Activated naive CD8-positive, alpha-beta T cell treated with anti-CD3 and anti-CD28 coated beads, Interleukin-2, amount 50 U/mL, for 24 hours (primary cell): ENCODE measurements at regions not wholly inside any gene's neighbourhood (a gene's known extent, or its start where the extent isn't known, plus 50 kb on each side); places are given as distances from the start of the nearest gene placed in this dataset.

Source experiments
- ATAC-seq: fragments of 150-1000 bp; cut with Tn5 transposase; one replicate; pipeline ENCODE4 v1.10.0; 2021
- DNase-seq: peaks from one replicate; pipeline ENCODE4 v3.0.0; 2021
- H3K27ac Mint-ChIP-seq: one replicate; pipeline ENCODE4 v1.8.0; 2021; ENCODE audit warnings: mild to moderate bottlenecking, mixed read lengths
- H3K27me3 Mint-ChIP-seq: one replicate; pipeline ENCODE4 v1.8.0; 2021; ENCODE audit warnings: mixed read lengths
- H3K36me3 Mint-ChIP-seq: one replicate; pipeline ENCODE4 v1.8.0; 2021; ENCODE audit warnings: low read depth, mixed read lengths
- H3K4me1 Mint-ChIP-seq: one replicate; pipeline ENCODE4 v1.8.0; 2021; ENCODE audit warnings: mixed read lengths
- H3K4me3 Mint-ChIP-seq: one replicate; pipeline ENCODE4 v1.8.0; 2021; ENCODE audit warnings: mild to moderate bottlenecking, moderate library complexity, mixed read lengths
- H3K9me3 Mint-ChIP-seq: one replicate; pipeline ENCODE4 v1.8.0; 2021; ENCODE audit warnings: mixed read lengths

DNA sequence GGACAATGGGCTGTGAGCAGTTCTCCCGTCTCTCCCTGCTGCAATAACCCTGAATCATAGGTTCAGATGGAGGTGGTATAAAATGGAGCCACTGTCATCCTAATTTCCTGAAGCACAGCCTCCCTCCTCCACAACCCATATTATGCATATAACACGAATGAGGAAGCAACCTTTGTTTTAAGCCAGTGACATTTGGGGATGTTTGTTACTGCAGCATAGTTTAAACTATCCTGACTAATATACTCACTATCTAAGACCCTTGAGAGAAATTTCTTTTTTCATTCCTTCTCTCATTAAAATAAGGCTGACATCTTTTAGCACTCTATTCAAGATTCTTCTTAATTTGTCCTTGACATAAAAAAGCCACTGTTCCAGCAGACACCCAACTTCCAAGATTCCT lies 413.4 kb downstream of the SOX9 start:
- Mint-ChIP-seq H3K4me1 (no peaks in the 10 kb centered on the region), H3K36me3 (no peaks in the 10 kb centered on the region), H3K27me3 (peaks cover 11% of the 10 kb centered on the region), H3K9me3 (no peaks in the 10 kb centered on the region), H3K27ac (no peak overlapping the region), H3K4me3 (no peak overlapping the region)
- no peak for ATAC-seq
- no peak for DNase-seq

DNA sequence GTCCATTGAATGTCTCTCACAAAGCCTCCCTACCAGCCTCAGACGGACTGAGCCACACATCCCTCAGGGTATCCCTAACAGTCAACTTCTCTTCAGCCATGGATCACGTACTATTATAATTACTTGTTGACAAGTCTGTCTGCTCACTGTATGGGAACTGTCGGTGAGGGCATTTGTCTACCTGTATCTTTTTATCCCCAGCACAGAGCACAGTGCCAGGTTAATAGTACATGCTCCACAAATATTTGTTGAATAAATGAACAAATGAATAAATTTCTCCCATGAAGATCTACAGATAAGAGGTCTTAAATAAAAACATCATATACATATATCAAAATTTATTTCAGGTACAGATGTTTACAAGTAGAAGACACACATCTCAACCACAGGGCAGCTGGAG lies 414.0 kb downstream of the SOX9 start:
- ATAC-seq (no peak), DNase-seq (no peak)
- no peak overlapping the region for H3K4me3 Mint-ChIP-seq
- H3K9me3 Mint-ChIP-seq = no peaks in the 10 kb centered on the region
- H3K27me3 Mint-ChIP-seq = peaks cover 16% of the 10 kb centered on the region
- H3K27ac Mint-ChIP-seq = no peak overlapping the region
- H3K4me1 Mint-ChIP-seq = no peaks in the 10 kb centered on the region
- H3K36me3 Mint-ChIP-seq = no peaks in the 10 kb centered on the region

DNA sequence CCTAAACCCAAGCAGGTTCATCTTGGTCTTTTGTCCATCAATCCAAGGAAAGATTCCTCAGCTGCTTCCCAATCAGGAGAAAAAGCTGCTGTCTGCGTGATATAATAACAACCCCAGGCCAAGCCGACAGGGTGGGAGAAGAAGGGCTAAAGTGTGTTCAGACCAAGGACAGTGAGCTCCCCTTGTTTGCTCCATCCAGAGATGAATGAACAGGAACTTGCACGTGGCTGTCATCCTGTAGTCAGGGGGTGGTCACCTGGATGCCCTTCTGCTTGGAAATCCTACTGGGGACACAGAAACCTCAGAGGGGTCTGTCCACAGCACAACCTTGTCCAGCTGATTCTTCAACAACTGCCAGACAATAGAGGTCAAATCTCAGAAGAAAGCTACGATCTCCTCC lies 414.5 kb downstream of the SOX9 start:
- no peak overlapping the region for H3K27ac Mint-ChIP-seq
- no peak for ATAC-seq
- H3K36me3 Mint-ChIP-seq = no peaks in the 10 kb centered on the region
- no peak overlapping the region for H3K4me3 Mint-ChIP-seq
- peaks cover 2% of the 10 kb centered on the region for H3K4me1 Mint-ChIP-seq
- no peak for DNase-seq
- H3K27me3 Mint-ChIP-seq = peaks cover 19% of the 10 kb centered on the region
- no peaks in the 10 kb centered on the region for H3K9me3 Mint-ChIP-seq

DNA sequence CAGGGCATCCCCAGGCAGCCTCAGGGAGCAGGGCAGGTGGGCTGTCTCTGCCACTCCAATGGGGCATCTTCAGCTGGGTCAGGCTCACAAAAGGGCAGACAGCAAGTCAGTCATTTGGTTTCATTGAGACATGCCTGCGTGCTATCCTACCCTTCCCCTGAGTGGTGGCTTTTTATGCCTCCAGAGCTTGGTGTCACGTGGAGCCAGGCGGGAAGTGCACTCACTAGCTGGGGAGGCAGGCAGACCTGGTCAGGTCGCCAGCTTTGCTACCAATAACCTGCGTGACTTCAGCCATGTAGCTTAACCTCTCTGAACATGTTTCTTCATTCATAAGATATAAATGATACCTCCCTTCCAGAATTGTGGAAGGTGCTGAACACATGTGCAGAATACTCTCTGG lies 415.0 kb downstream of the SOX9 start:
- peaks cover 2% of the 10 kb centered on the region for H3K4me1 Mint-ChIP-seq
- peaks cover 21% of the 10 kb centered on the region for H3K27me3 Mint-ChIP-seq
- ATAC-seq (no peak), DNase-seq (no peak)
- no peaks in the 10 kb centered on the region for H3K36me3 Mint-ChIP-seq
- no peaks in the 10 kb centered on the region for H3K9me3 Mint-ChIP-seq
- no peak overlapping the region for H3K27ac Mint-ChIP-seq
- no peak overlapping the region for H3K4me3 Mint-ChIP-seq

DNA sequence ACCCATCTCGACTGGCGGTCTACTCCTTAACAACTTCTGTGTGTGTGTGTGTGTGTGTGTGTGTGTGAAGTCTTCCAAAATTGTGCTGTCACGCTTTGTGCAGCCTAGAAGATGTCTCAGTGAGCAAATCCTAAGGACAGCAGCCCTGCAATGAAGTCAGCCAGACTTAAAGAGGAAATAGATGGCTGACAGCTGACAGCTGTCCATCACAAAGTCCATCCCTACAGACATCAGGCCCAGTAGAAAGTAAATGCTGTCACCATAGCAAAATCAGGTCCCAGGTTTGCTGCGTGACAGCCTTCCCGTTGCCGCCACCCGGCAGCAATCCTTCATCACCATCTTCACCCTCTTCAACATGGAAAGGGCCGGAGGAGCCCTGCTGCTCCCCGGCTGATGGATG lies 416.0 kb downstream of the SOX9 start:
- H3K4me1 Mint-ChIP-seq = peaks cover 2% of the 10 kb centered on the region
- H3K9me3 Mint-ChIP-seq = no peaks in the 10 kb centered on the region
- ATAC-seq (no peak), DNase-seq (no peak)
- H3K27ac Mint-ChIP-seq = no peak overlapping the region
- H3K27me3 Mint-ChIP-seq = peaks cover 25% of the 10 kb centered on the region
- no peaks in the 10 kb centered on the region for H3K36me3 Mint-ChIP-seq
- H3K4me3 Mint-ChIP-seq = no peak overlapping the region

DNA sequence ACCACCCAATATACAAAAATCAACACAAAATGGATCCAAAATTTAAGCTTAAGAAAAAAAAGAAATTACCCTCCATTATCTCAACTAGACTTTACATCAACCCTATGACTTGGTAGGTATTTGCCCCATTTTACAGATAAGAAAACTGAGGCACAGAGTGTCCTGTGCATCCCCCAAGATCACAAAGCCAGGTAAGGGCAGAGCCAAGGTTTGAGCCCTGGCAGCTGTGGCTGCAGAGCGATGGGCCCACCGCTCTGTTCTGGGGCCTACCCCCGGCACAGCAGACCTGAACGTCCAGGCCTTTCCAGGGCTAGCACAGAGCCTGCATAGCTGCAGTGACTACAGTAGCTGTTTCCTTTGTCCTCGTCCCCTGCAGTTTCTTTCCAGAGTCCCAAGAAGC lies 417.6 kb downstream of the SOX9 start:
- H3K27me3 Mint-ChIP-seq = peaks cover 42% of the 10 kb centered on the region
- ATAC-seq (no peak), DNase-seq (no peak)
- H3K9me3 Mint-ChIP-seq = no peaks in the 10 kb centered on the region
- peaks cover 2% of the 10 kb centered on the region for H3K4me1 Mint-ChIP-seq
- no peaks in the 10 kb centered on the region for H3K36me3 Mint-ChIP-seq
- H3K27ac Mint-ChIP-seq = no peak overlapping the region
- no peak overlapping the region for H3K4me3 Mint-ChIP-seq

DNA sequence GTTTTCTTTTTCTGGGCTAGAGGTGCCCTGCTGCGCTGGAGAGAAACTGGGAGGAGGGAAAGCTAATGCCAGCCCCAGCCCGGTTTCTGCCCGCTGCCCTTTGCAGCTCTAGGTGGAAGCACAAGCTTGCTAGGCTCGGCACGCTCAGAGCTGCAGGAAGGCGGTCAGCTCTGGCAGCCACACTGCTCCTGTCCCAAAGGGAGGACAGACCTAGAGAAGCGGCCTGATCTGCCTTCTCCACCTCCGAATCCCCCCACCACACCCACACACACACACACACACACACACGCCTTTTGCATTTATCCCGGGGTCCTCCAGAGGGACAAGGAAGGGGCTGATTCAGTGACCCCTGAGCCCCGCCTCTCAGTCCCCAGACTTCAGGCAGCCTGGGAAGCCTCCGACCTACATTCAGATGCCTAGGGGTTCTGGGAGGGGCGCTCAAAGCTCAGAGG lies 418.1 kb downstream of the SOX9 start:
- peaks cover 44% of the 10 kb centered on the region for H3K27me3 Mint-ChIP-seq
- H3K36me3 Mint-ChIP-seq = no peaks in the 10 kb centered on the region
- DNase-seq (no peak), ATAC-seq (no peak)
- H3K4me3 Mint-ChIP-seq = no peak overlapping the region
- H3K9me3 Mint-ChIP-seq = no peaks in the 10 kb centered on the region
- peaks cover 2% of the 10 kb centered on the region for H3K4me1 Mint-ChIP-seq
- H3K27ac Mint-ChIP-seq = no peak overlapping the region

DNA sequence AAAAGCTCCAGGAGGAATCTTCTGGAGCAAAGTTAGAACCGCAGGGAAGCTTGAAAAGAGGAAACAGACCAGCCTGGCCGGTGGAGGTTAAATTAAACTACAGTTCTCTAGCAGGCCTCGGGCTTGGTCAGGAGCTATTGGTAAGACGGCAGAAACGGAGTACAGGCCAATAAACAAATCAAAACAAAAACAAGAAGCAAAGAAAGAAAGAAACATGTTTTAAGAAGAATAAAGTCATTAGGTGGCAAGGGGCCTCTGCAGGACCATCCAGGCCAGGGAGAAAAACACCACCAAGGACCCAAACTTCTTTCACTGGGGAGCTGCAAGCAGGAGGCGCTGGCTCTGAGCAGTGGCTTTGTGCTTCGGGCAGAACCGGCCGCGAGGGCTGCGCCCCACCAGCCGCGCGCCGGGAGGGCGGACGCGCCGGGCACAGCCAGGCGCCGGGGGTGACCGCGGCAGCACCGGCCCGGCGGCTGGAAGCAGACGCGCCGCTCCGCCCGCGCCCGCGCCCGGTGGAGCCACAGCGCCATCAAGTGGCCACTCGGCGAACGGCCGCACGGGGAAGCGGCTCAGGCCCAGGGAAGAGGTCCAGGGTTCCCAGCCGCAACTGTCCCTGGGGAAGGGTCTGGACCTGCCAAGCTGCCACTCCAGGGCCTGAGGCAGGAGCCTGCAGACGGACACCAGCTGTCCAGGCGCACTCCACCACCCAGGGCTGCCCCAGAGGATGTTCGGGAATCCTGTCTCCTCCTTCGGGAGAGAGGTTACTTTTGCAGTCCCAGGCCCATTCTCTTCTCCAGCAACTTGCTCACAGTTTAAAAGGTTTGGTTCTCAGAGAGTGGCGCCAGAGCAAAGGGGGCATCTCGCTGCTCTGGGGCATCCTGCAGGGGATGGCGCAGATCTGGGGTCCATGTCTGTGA lies 419.4 kb downstream of the SOX9 start:
- Mint-ChIP-seq H3K4me3 (no peak overlapping the region), H3K4me1 (peaks cover 2% of the 10 kb centered on the region), H3K36me3 (no peaks in the 10 kb centered on the region), H3K9me3 (no peaks in the 10 kb centered on the region), H3K27ac (no peak overlapping the region), H3K27me3 (peaks cover 44% of the 10 kb centered on the region)
- peak; percentile 73 for ATAC-seq
- DNase-seq = peak; percentile 74

DNA sequence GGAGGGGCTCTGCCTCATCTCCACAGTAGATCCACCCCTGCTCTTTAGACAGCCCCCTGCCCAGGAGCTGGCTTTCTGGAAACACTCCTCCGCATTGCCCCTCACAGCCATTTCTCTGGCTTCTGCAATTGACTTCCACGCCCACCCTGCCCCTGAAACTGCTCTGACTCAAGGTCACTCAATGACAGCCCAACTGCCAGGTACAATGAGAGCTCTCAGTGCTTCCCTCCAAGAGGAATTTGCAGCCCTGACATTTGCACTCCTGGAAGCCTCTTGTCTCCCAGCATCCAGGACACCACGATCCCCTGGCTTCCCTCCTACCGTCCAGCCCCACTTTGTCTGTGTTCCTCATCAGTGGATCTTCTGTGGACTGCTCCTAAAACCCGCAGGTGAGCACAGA lies 421.5 kb downstream of the SOX9 start:
- no peak for ATAC-seq
- Mint-ChIP-seq H3K27me3 (peaks cover 42% of the 10 kb centered on the region), H3K9me3 (no peaks in the 10 kb centered on the region), H3K36me3 (no peaks in the 10 kb centered on the region), H3K27ac (no peak overlapping the region), H3K4me3 (no peak overlapping the region), H3K4me1 (peaks cover 2% of the 10 kb centered on the region)
- DNase-seq = no peak

DNA sequence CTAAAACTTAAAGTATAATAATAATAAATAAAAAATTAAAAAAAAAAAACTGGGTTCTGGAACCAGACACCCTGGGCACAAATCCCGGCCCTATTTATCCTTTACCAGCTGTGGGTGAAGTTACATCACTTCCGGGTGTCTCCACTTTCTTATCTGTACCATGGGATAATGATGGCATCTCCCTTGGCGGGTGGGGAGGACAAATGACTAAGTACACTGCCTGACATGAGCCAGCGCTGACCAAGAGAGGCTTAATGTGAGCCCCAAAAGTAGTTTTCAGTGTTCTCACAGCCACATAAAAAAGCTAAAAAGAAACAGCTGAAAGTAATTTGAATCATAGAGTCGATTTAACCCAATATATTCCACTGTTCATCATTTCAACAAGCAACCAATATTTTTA lies 424.9 kb downstream of the SOX9 start:
- no peak overlapping the region for H3K4me3 Mint-ChIP-seq
- no peaks in the 10 kb centered on the region for H3K4me1 Mint-ChIP-seq
- no peaks in the 10 kb centered on the region for H3K9me3 Mint-ChIP-seq
- DNase-seq (no peak), ATAC-seq (no peak)
- no peaks in the 10 kb centered on the region for H3K36me3 Mint-ChIP-seq
- H3K27me3 Mint-ChIP-seq = peaks cover 27% of the 10 kb centered on the region
- H3K27ac Mint-ChIP-seq = no peak overlapping the region

DNA sequence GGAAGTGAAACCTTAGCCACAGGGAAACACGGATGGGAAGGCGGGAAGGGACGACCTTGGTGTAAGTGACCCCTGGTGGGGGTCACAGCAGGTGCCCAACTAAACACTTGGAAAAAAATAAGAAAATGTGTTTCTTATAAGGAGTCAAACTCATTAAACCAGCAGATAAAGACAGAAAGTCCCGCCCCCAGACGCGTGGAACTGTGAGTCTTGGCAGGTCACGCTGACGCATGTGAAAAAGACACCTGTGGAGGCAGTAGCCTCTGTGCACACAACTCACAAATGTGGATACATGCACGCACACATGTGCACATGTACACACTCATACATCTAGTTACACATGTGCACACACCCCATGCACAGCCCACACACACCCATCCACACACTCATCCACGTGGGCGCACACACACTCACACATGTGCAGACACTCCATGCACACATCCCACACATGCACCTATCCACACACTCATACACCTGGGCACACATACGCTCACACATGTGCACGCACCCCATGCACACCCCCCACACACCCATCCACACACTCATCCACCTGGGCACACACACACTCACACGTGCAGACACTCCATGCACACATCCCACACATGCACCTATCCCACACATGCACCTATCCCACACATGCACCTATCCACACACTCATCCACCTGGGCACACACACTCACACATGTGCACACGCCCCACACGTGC lies 432.4 kb downstream of the SOX9 start:
- Mint-ChIP-seq H3K27me3 (peaks cover 1% of the 10 kb centered on the region), H3K9me3 (no peaks in the 10 kb centered on the region), H3K27ac (no peak overlapping the region), H3K4me1 (no peaks in the 10 kb centered on the region), H3K4me3 (no peak overlapping the region), H3K36me3 (no peaks in the 10 kb centered on the region)
- no peak for ATAC-seq
- DNase-seq = no peak

DNA sequence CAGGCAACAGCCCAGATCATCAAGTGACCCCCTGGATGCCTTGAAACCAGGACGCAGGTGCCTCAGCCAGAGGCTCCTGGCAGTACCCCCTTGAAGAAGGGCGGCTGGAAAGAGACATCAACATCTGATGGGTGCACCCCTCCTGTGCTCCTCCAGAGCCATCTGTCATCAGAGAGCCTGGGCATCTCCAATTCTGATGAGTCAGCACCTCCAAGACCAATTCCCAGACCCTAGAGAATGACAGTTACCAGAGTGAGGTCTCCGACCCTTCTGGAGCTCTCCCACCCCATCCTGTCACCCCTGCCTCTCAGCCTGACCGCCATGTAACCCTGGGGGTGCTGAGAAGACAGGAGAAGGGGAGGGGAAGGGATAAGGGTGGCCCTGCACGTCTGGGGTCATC lies 433.7 kb downstream of the SOX9 start:
- no peak overlapping the region for H3K27ac Mint-ChIP-seq
- no peak for DNase-seq
- no peaks in the 10 kb centered on the region for H3K4me1 Mint-ChIP-seq
- H3K27me3 Mint-ChIP-seq = peaks cover 1% of the 10 kb centered on the region
- no peaks in the 10 kb centered on the region for H3K36me3 Mint-ChIP-seq
- no peaks in the 10 kb centered on the region for H3K9me3 Mint-ChIP-seq
- ATAC-seq = no peak
- H3K4me3 Mint-ChIP-seq = no peak overlapping the region

DNA sequence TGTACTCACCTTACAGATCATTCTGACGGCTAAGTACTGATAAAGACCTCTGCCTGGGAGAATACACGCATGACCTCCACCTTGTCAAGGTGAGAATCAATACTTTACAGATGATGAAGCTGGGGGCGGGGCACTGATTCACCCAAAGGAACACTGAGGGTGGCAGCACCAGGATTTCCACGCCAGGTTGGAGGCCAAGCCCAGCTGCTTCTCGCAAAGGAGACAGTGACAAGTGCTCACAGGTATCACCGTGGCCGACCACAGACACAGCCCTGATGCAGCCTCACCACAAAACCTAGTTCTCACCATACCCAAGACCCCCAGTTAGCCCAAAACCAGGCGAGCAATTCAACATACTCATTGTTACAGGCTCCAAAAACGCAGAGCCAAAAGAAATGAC lies 434.2 kb downstream of the SOX9 start:
- Mint-ChIP-seq H3K36me3 (no peaks in the 10 kb centered on the region), H3K4me3 (no peak overlapping the region), H3K27me3 (peaks cover 1% of the 10 kb centered on the region), H3K27ac (no peak overlapping the region), H3K4me1 (no peaks in the 10 kb centered on the region), H3K9me3 (no peaks in the 10 kb centered on the region)
- DNase-seq = no peak
- ATAC-seq = no peak

DNA sequence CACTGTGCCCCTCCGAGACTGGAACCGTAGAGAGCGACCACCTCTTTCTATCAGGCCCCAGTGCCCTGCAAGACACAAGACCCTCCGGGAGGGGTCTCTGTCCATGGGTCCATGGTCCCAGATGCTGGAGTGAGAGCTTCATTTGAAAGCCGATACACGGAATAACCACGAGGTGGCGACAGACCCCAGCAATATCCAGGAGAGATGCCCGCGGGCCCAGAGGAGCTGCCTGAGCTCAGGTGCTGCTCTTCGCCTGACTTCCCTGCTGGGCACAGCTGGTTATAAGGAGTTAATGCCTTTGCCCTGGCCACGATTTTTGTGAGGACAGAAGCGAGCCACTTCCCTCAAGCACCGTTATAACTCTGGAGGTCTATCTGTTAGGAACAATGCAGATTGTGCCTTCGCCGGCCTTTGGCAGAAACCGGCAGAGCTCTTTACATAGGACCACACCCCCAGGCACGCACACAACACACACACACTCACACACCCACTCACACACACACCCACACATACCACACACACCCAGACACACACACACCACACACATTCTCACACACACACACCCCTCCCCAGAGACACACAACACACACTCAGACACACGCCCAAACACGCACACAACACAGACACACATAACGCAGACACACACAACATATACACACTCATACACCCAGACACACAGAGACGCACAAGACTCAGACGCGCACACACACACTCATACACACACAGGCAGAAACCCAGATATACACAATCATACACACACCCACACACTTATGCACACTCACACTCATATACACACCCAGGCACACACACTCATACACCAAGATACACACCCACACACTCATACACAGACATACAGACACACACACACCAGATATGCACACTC lies 436.4 kb downstream of the SOX9 start:
- H3K36me3 Mint-ChIP-seq = no peaks in the 10 kb centered on the region
- peaks cover 1% of the 10 kb centered on the region for H3K27me3 Mint-ChIP-seq
- no peaks in the 10 kb centered on the region for H3K4me1 Mint-ChIP-seq
- H3K27ac Mint-ChIP-seq = no peak overlapping the region
- H3K9me3 Mint-ChIP-seq = no peaks in the 10 kb centered on the region
- no peak overlapping the region for H3K4me3 Mint-ChIP-seq
- ATAC-seq (peak; percentile 48), DNase-seq (peak; percentile 63)
